CD14-positive monocyte (primary cell): ENCODE measurements at regions not wholly inside any gene's neighbourhood (a gene's known extent, or its start where the extent isn't known, plus 50 kb on each side); places are given as distances from the start of the nearest gene placed in this dataset.

Experiments used
- DNase-seq, 3 donors: peaks; one replicate each; pipeline ENCODE4 v3.0.0-alpha.2; 2011 to 2022
- H2AFZ ChIP-seq: 2 replicates; pipeline ENCODE4 v1.6.0; 2012; ENCODE audit warnings: mild to moderate bottlenecking, low read depth, low read length, inconsistent platforms; ENCODE audit not compliant: insufficient read depth, poor library complexity, severe bottlenecking
- H3K27ac ChIP-seq, 2 donors: 1 replicate in 1 of 2; 2 replicates in 1 of 2; pipeline ENCODE4 v1.5.1; 2012 to 2013; ENCODE audit warnings: low read length in 2 of 2, control low read depth in 1 of 2, inconsistent platforms in 1 of 2, low read depth in 1 of 2, mild to moderate bottlenecking in 1 of 2
- H3K27me3 ChIP-seq, 2 donors: one replicate each; pipeline versions ENCODE4 v1.6.0 to v1.6.1; 2011 to 2013; ENCODE audit warnings: low read length in 2 of 2; ENCODE audit not compliant: control insufficient read depth in 2 of 2, insufficient read depth in 2 of 2
- H3K36me3 ChIP-seq, 2 donors: replicated peaks in 1 of 2; 1 replicate in 1 of 2; 2 replicates in 1 of 2; pipeline versions ENCODE4 v1.5.1 to v1.6.1; 2012 to 2013; ENCODE audit warnings: low read length in 2 of 2, control low read depth in 1 of 2, inconsistent platforms in 1 of 2, mild to moderate bottlenecking in 1 of 2; ENCODE audit not compliant: insufficient read depth in 2 of 2, control insufficient read depth in 1 of 2
- H3K4me1 ChIP-seq, 2 donors: 1 replicate in 1 of 2; 2 replicates in 1 of 2; pipeline versions ENCODE4 v1.5.1 to v1.6.1; 2012 to 2013; ENCODE audit warnings: low read length in 2 of 2, control low read depth in 1 of 2, inconsistent platforms in 1 of 2, mild to moderate bottlenecking in 1 of 2, moderate library complexity in 1 of 2; ENCODE audit not compliant: insufficient read depth in 2 of 2, control insufficient read depth in 1 of 2
- H3K4me2 ChIP-seq: replicated peaks from 2 replicates; pipeline ENCODE3; 2012; ENCODE audit warnings: low read length, moderate library complexity, mild to moderate bottlenecking; ENCODE audit not compliant: poor library complexity, severe bottlenecking; ENCODE audit errors: extremely low read depth
- H3K4me3 ChIP-seq, 3 experiments: fragments of 200-600 bp in 1 of 3; sonication (generic) in 1 of 3; replicated peaks in 1 of 3; 1 replicate in 2 of 3; 2 replicates in 1 of 3; pipeline ENCODE4 v1.5.1; 2011 to 2013; ENCODE audit warnings: low read length in 3 of 3, mild to moderate bottlenecking in 3 of 3, control low read depth in 2 of 3, low read depth in 2 of 3, inconsistent platforms in 1 of 3, moderate library complexity in 1 of 3
- H3K79me2 ChIP-seq: 2 replicates; pipeline ENCODE4 v1.6.0; 2012; ENCODE audit warnings: mild to moderate bottlenecking, control low read depth, inconsistent platforms, low read length, moderate library complexity; ENCODE audit not compliant: insufficient read depth
- H3K9ac ChIP-seq: 2 replicates; pipeline ENCODE4 v1.6.0; 2017; ENCODE audit warnings: low read length, mild to moderate bottlenecking; ENCODE audit not compliant: insufficient read depth, poor library complexity, severe bottlenecking
- H3K9me3 ChIP-seq, 2 donors: replicated peaks in 1 of 2; 1 replicate in 1 of 2; 2 replicates in 1 of 2; pipeline versions ENCODE4 v1.5.1 to v1.6.1; 2012 to 2013; ENCODE audit warnings: low read length in 2 of 2, control low read depth in 1 of 2; ENCODE audit not compliant: control insufficient read depth in 1 of 2, insufficient read depth in 1 of 2
- H4K20me1 ChIP-seq: 2 replicates; pipeline ENCODE4 v1.6.0; 2012; ENCODE audit warnings: mild to moderate bottlenecking, low read length, control low read depth, moderate library complexity; ENCODE audit not compliant: insufficient read depth
- H3K27ac Mint-ChIP-seq, 7 donors: one replicate each; pipeline ENCODE4 v1.8.0; 2020; ENCODE audit warnings: mild to moderate bottlenecking in 7 of 7, mixed read lengths in 7 of 7, moderate library complexity in 6 of 7, inconsistent platforms in 2 of 7
- H3K27me3 Mint-ChIP-seq, 3 donors: one replicate each; pipeline ENCODE4 v1.8.0; 2021 to 2022; ENCODE audit warnings: low read depth in 3 of 3, mild to moderate bottlenecking in 3 of 3, mixed read lengths in 3 of 3, moderate library complexity in 3 of 3, inconsistent platforms in 1 of 3
- H3K36me3 Mint-ChIP-seq, 2 donors: one replicate each; pipeline ENCODE4 v1.8.0; 2020; ENCODE audit warnings: mixed read lengths in 2 of 2, inconsistent platforms in 1 of 2, mild to moderate bottlenecking in 1 of 2
- H3K4me1 Mint-ChIP-seq: one replicate; pipeline ENCODE4 v1.8.0; 2020; ENCODE audit warnings: mild to moderate bottlenecking, mixed read lengths
- H3K4me3 Mint-ChIP-seq, 2 donors: one replicate each; pipeline ENCODE4 v1.8.0; 2020; ENCODE audit warnings: mild to moderate bottlenecking in 2 of 2, mixed read lengths in 2 of 2, moderate library complexity in 1 of 2
- H3K9me3 Mint-ChIP-seq, 7 donors: one replicate each; pipeline ENCODE4 v1.8.0; 2020 to 2022; ENCODE audit warnings: mixed read lengths in 7 of 7, mild to moderate bottlenecking in 6 of 7, moderate library complexity in 6 of 7, inconsistent platforms in 2 of 7
- WGBS: methylation state at CpG from one replicate; pipeline ENCODE4 v1.1.5; 2013; ENCODE audit warnings: missing lambda C conversion rate; ENCODE audit not compliant: insufficient coverage; 5-methylcytosine and 5-hydroxymethylcytosine counted together
- intact Hi-C, 2 donors: fragments of 100-400 bp; cut with micrococcal nuclease; formaldehyde crosslinking; loops; one replicate each; pipeline versions ENCODE4 v1.15.0 to v1.15.1; 2023
- TF ChIP-seq, protein P1 (sequence below): fragments of 200-600 bp; IDR thresholded peaks from one replicate; pipeline ENCODE4 v1.8.0; 2022; ENCODE audit warnings: antibody characterized with exemption, mild to moderate bottlenecking

DNA sequence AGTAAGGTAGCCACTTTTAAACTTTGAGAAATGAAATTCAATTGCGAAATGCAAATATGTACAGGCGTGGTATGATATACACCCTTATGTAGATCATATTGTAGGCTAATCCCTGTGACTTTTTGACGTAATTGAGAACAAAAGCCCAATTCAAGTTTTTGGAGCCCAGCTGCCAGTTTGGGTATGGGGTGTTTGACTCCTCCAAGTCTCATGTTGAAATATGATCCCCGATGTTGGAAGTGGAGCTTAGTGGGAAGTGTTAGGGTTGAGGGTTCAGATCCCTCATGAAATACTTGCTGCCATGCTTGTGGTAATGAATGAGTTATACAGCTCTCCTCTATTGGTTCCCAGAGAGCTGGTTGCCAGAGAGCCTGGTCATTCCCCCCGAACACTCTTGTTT, 1666.8 kb downstream of the SUCLG1 start:
- TF ChIP-seq, protein P1, sequence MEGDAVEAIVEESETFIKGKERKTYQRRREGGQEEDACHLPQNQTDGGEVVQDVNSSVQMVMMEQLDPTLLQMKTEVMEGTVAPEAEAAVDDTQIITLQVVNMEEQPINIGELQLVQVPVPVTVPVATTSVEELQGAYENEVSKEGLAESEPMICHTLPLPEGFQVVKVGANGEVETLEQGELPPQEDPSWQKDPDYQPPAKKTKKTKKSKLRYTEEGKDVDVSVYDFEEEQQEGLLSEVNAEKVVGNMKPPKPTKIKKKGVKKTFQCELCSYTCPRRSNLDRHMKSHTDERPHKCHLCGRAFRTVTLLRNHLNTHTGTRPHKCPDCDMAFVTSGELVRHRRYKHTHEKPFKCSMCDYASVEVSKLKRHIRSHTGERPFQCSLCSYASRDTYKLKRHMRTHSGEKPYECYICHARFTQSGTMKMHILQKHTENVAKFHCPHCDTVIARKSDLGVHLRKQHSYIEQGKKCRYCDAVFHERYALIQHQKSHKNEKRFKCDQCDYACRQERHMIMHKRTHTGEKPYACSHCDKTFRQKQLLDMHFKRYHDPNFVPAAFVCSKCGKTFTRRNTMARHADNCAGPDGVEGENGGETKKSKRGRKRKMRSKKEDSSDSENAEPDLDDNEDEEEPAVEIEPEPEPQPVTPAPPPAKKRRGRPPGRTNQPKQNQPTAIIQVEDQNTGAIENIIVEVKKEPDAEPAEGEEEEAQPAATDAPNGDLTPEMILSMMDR, result no peak
- H3K9me3 ChIP-seq, result peaks cover 0 to 2% of the 10 kb centered on the region in 2 donors
- Mint-ChIP-seq H3K27me3 (peaks cover 0 to 2% (median 0%) of the 10 kb centered on the region in 3 donors), H3K27ac (no peak overlapping the region), H3K36me3 (no peaks in the 10 kb centered on the region), H3K9me3 (peaks cover 0 to 7% (median 0%) of the 10 kb centered on the region in 7 donors), H3K4me1 (no peaks in the 10 kb centered on the region), H3K4me3 (no peak overlapping the region)
- no peak overlapping the region for H3K27ac ChIP-seq
- WGBS, result 100% methylated on average over 3 of the region's 5 CpGs
- H3K36me3 ChIP-seq, result no peaks in the 10 kb centered on the region
- no peak for DNase-seq
- no peak overlapping the region for H2AFZ ChIP-seq
- no peak overlapping the region for H3K4me3 ChIP-seq
- intact Hi-C loops, result no loop called here
- no peak overlapping the region for H3K9ac ChIP-seq
- no peaks in the 10 kb centered on the region for H3K79me2 ChIP-seq
- no peak overlapping the region for H3K4me2 ChIP-seq
- no peaks in the 10 kb centered on the region for H3K27me3 ChIP-seq
- H3K4me1 ChIP-seq, result no peaks in the 10 kb centered on the region
- no peaks in the 10 kb centered on the region for H4K20me1 ChIP-seq

DNA sequence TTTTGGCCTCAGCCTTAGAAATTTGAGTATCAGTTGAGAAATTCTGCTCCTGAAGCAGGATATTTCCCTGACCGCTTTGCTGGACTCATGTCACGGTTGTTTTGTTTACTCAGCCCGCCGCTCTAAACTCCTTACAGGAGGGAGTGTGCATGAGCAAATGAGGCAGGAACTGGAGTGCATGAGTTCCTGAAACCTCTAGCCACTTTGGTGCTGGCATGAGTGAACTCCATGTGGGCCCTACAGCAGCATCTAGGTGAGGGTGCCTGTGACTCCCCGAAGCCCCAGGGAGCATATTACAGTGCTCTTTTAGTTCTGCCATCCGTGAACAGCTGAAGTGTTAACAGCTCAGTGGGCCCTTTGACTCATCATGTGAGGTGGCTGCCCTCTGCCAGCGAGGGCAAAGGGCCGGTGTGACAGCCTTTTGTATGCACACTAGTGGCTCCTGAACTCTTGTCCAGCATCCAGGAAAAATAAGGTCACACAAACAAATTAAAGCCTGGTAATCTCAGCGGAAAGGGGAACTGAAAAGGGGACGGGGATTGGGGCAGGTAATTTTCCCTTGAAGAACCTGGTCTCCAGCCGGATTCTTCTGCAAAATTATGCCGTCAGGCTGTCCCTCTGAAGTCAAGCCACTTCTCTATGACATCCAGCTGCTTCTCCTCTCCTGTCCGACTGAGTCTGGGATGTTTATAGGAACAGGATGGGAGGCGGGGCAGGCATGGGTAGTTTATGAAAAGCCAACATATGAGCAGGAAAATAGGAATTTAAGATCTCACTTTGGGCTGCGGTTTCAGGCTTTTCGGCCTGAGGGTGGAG, 1668.7 kb downstream of the SUCLG1 start:
- H3K27ac Mint-ChIP-seq, result no peak overlapping the region
- Histone ChIP-seq H3K4me2 (no peak overlapping the region), H3K9ac (no peak overlapping the region), H2AFZ (no peak overlapping the region), H3K9me3 (no peaks in the 10 kb centered on the region), H3K36me3 (no peaks in the 10 kb centered on the region), H3K27ac (no peak overlapping the region), H3K27me3 (no peaks in the 10 kb centered on the region), H3K4me3 (no peak overlapping the region), H3K4me1 (no peaks in the 10 kb centered on the region), H4K20me1 (no peaks in the 10 kb centered on the region), H3K79me2 (no peaks in the 10 kb centered on the region)
- no peak overlapping the region for H3K4me3 Mint-ChIP-seq
- H3K9me3 Mint-ChIP-seq, result peaks cover 0 to 3% (median 0%) of the 10 kb centered on the region in 7 donors
- WGBS, result 95% methylated on average over 12 of the region's 16 CpGs
- H3K4me1 Mint-ChIP-seq, result no peaks in the 10 kb centered on the region
- peaks cover 0 to 2% (median 0%) of the 10 kb centered on the region in 3 donors for H3K27me3 Mint-ChIP-seq
- TF ChIP-seq, protein P1, result no peak
- no peak for DNase-seq
- no peaks in the 10 kb centered on the region for H3K36me3 Mint-ChIP-seq
- intact Hi-C loops, result no loop called here
